OCI-LY7 (cell line): ENCODE measurements at regions not wholly inside any gene's neighbourhood (a gene's known extent, or its start where the extent isn't known, plus 50 kb on each side); places are given as distances from the start of the nearest gene placed in this dataset.

Experiments used
- BruUV-seq: library from RNA; stranded (reverse); fragments of 400-500 nt; replicated peaks from 2 replicates; lab custom pipeline; 2021; lab: Mats Ljungman, UMichigan
- CTCF ChIA-PET: fragments of 300-600 bp; sonication (Branson Sonifier 250); formaldehyde crosslinking; loops from one replicate; lab custom pipeline; 2022; ENCODE audit warnings: antibody characterized with exemption; ENCODE audit not compliant: unreplicated experiment; lab: Charles Lee
- POLR2A ChIA-PET: fragments of 300-600 bp; sonication (Branson Sonifier 250); formaldehyde crosslinking; loops from one replicate; lab custom pipeline; 2022; ENCODE audit warnings: antibody characterized with exemption; lab: Charles Lee
- DNase-seq: peaks from one replicate; pipeline ENCODE4 v3.0.0-alpha.2; 2015; ENCODE audit warnings: low spot score
- H2AFZ ChIP-seq: fragments of 200-600 bp; sonication (generic), shearing (Covaris generic); 2 replicates; pipeline ENCODE4 v1.6.1; 2014; ENCODE audit warnings: mild to moderate bottlenecking, antibody characterized with exemption, low read length, moderate library complexity
- H3K27ac ChIP-seq: fragments of 200-600 bp; sonication (generic); 2 replicates; pipeline ENCODE4 v1.5.1; 2014; ENCODE audit warnings: mixed run types, low read depth, mild to moderate bottlenecking, moderate library complexity, low read length, inconsistent platforms; ENCODE audit not compliant: poor library complexity, severe bottlenecking
- H3K36me3 ChIP-seq: fragments of 200-600 bp; sonication (generic); 2 replicates; pipeline ENCODE4 v1.6.1; 2014; ENCODE audit warnings: mild to moderate bottlenecking, antibody characterized with exemption, low read length, moderate library complexity, mixed read lengths; ENCODE audit not compliant: insufficient read depth
- H3K4me1 ChIP-seq: fragments of 200-600 bp; sonication (generic); 2 replicates; pipeline ENCODE4 v1.5.1; 2014; ENCODE audit warnings: mild to moderate bottlenecking, low read length; ENCODE audit not compliant: insufficient read depth, poor library complexity, severe bottlenecking
- H3K4me2 ChIP-seq: fragments of 200-600 bp; sonication (generic); 2 replicates; pipeline ENCODE4 v1.6.1; 2014; ENCODE audit warnings: mild to moderate bottlenecking, low read length
- H3K4me3 ChIP-seq: fragments of 200-600 bp; sonication (generic); 2 replicates; pipeline ENCODE4 v1.5.1; 2014; ENCODE audit warnings: mild to moderate bottlenecking, low read depth, low read length; ENCODE audit not compliant: poor library complexity, severe bottlenecking
- H3K79me2 ChIP-seq: fragments of 200-600 bp; sonication (generic); 2 replicates; pipeline ENCODE4 v1.6.1; 2016; ENCODE audit warnings: low read depth, mild to moderate bottlenecking, low read length, moderate library complexity, mixed read lengths; ENCODE audit not compliant: insufficient read depth
- H3K9me2 ChIP-seq: fragments of 200-600 bp; sonication (generic); 2 replicates; pipeline ENCODE4 v1.6.1; 2016; ENCODE audit warnings: mild to moderate bottlenecking, low read length, mixed read lengths; ENCODE audit not compliant: insufficient read depth
- H3K9me3 ChIP-seq: fragments of 200-600 bp; sonication (generic); 2 replicates; pipeline ENCODE4 v1.6.1; 2014; ENCODE audit warnings: mild to moderate bottlenecking, mixed run types, low read length, mixed read lengths
- H4K20me1 ChIP-seq: fragments of 200-600 bp; sonication (generic); 2 replicates; pipeline ENCODE4 v1.6.1; 2014; ENCODE audit warnings: mild to moderate bottlenecking, antibody characterized with exemption, low read length, moderate library complexity, mixed read lengths; ENCODE audit not compliant: insufficient read depth
- CTCF ChIP-seq: fragments of 200-600 bp; sonication (generic); conservative IDR thresholded peaks from 2 replicates; pipeline ENCODE4 v1.5.1; 2014; ENCODE audit warnings: mild to moderate bottlenecking, antibody characterized with exemption, low read length, moderate library complexity, mixed read lengths
- EZH2phosphoT487 ChIP-seq: fragments of 200-600 bp; sonication (generic); IDR thresholded peaks from 2 replicates; pipeline ENCODE4 v1.6.1; 2018; ENCODE audit warnings: low read depth, borderline replicate concordance, mild to moderate bottlenecking, mixed run types, antibody characterized with exemption, low read length, moderate library complexity, mixed read lengths
- intact Hi-C: fragments of 100-400 bp; cut with micrococcal nuclease; formaldehyde crosslinking; loops from one replicate; pipeline ENCODE4 v1.10.0; 2022; ENCODE audit not compliant: unreplicated experiment

- Histone ChIP-seq H4K20me1 (no peaks in the 10 kb centered on the region), H3K36me3 (no peaks in the 10 kb centered on the region), H3K9me3 (no peaks in the 10 kb centered on the region), H3K9me2 (no peaks in the 10 kb centered on the region), H3K4me1 (no peaks in the 10 kb centered on the region), H3K4me3 (no peak overlapping the region), H3K79me2 (no peaks in the 10 kb centered on the region), H2AFZ (no peak overlapping the region), H3K4me2 (no peak overlapping the region), H3K27ac (no peak overlapping the region)
- TF ChIP-seq EZH2phosphoT487 (no peak), CTCF (no peak)
- BruUV-seq: no TSS peak
- ChIA-PET POLR2A (no interaction called here), CTCF (no interaction called here)
- intact Hi-C loops: no loop called here
- DNase-seq: no peak
Measured at GRCh38 chr7:10075866-10076265, 897.8 kb upstream of the PHF14 start.

- no TSS peak for BruUV-seq
- H3K4me1 ChIP-seq: no peaks in the 10 kb centered on the region
- H4K20me1 ChIP-seq: no peaks in the 10 kb centered on the region
- H2AFZ ChIP-seq: no peak overlapping the region
- no peak overlapping the region for H3K4me2 ChIP-seq
- H3K79me2 ChIP-seq: no peaks in the 10 kb centered on the region
- no peaks in the 10 kb centered on the region for H3K9me3 ChIP-seq
- no peak overlapping the region for H3K27ac ChIP-seq
- H3K9me2 ChIP-seq: no peaks in the 10 kb centered on the region
- H3K36me3 ChIP-seq: no peaks in the 10 kb centered on the region
- intact Hi-C loops: no loop called here
- no peak for DNase-seq
- CTCF ChIA-PET: no interaction called here
- POLR2A ChIA-PET: no interaction called here
- H3K4me3 ChIP-seq: no peak overlapping the region
- TF ChIP-seq EZH2phosphoT487 (no peak), CTCF (no peak)
Measured at GRCh38 chr7:10076660-10077300, 896.9 kb upstream of the PHF14 start.

GRCh38 chr7:10079572-10079971 lies 894.1 kb upstream of the PHF14 start:
- BruUV-seq: no TSS peak
- H3K36me3 ChIP-seq: no peaks in the 10 kb centered on the region
- H3K79me2 ChIP-seq: no peaks in the 10 kb centered on the region
- no peaks in the 10 kb centered on the region for H4K20me1 ChIP-seq
- POLR2A ChIA-PET: no interaction called here
- CTCF ChIA-PET: no interaction called here
- H2AFZ ChIP-seq: no peak overlapping the region
- no peak overlapping the region for H3K27ac ChIP-seq
- no peaks in the 10 kb centered on the region for H3K9me2 ChIP-seq
- DNase-seq: no peak
- no peak overlapping the region for H3K4me2 ChIP-seq
- no peak for TF ChIP-seq CTCF
- TF ChIP-seq EZH2phosphoT487: no peak
- intact Hi-C loops: no loop called here
- H3K4me3 ChIP-seq: no peak overlapping the region
- H3K9me3 ChIP-seq: no peaks in the 10 kb centered on the region
- no peaks in the 10 kb centered on the region for H3K4me1 ChIP-seq
